ENCODE measurements at regions not wholly inside any gene's neighbourhood (a gene's known extent, or its start where the extent isn't known, plus 50 kb on each side); places are given as distances from the start of the nearest gene placed in this dataset.
A peak's percentile ranks its signal among the peaks of the same experiment; 100 is the strongest.

DNA sequence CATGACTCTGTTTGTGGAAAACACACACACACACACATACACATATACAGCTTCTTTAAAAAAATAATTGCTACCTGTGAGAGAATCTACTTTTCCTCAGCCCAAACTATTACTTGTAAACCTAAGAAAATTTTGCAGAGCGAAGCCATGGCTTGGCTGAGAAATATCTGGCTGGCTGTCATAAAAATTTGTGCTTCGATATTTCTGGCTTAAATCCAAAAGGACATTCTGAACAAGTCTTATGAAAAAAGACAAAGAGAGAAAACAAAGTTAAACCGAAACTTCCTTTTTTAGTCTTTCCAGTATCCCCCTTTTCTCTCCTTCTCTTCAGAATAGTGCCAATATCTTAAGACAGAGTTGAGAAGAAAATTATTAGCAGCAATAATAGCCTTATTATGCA lies 2048.0 kb downstream of the SUCLG1 start:
- H3K4me3 ChIP-seq (ENCODE audit: low read length), result no peak overlapping the region
- no peaks in the 10 kb centered on the region for H3K4me1 ChIP-seq (ENCODE audit: control insufficient read depth, insufficient read depth, low read length)
- no peaks in the 10 kb centered on the region for H3K27me3 ChIP-seq (ENCODE audit: control insufficient read depth, insufficient read depth, low read length)
- H3K36me3 ChIP-seq (ENCODE audit: control insufficient read depth, insufficient read depth, low read length), result no peaks in the 10 kb centered on the region
- no CpG with 5 or more reads among the region's 3 CpGs for WGBS (ENCODE audit: insufficient coverage)
- no peak overlapping the region for H3K27ac ChIP-seq (ENCODE audit: low read length)
- peak; percentile 59 for DNase-seq
- no peaks in the 10 kb centered on the region for H3K9me3 ChIP-seq (replicated peaks; ENCODE audit: control insufficient read depth, low read depth, low read length)

DNA sequence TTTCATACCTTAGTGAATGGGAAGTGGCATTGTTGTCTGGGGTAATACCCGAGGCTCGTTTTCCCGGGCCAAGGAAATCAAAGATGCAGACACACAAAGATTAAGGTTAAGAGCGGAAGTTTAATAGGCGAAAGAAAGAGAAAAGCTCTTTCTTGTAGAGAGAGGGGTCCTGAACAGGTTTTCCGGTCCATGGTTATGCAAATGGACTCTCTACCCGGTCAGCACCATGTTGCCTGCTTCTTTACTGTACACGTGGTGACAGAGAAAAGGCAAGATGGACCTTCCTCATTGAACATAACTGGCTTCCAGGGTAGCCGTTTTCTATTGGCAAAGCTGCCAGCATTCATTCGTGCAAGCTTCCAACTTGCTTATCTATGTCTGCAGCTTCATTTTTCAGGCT lies 2063.5 kb downstream of the SUCLG1 start:
- no peak overlapping the region for H3K4me3 ChIP-seq (ENCODE audit: low read length)
- no peak for DNase-seq
- no peaks in the 10 kb centered on the region for H3K4me1 ChIP-seq (ENCODE audit: control insufficient read depth, insufficient read depth, low read length)
- no peaks in the 10 kb centered on the region for H3K27me3 ChIP-seq (ENCODE audit: control insufficient read depth, insufficient read depth, low read length)
- H3K27ac ChIP-seq (ENCODE audit: low read length), result no peak overlapping the region
- WGBS (ENCODE audit: insufficient coverage), result 88% methylated on average over 8 of the region's 10 CpGs
- H3K9me3 ChIP-seq (replicated peaks; ENCODE audit: control insufficient read depth, low read depth, low read length), result peaks cover 3% of the 10 kb centered on the region
- no peaks in the 10 kb centered on the region for H3K36me3 ChIP-seq (ENCODE audit: control insufficient read depth, insufficient read depth, low read length)

DNA sequence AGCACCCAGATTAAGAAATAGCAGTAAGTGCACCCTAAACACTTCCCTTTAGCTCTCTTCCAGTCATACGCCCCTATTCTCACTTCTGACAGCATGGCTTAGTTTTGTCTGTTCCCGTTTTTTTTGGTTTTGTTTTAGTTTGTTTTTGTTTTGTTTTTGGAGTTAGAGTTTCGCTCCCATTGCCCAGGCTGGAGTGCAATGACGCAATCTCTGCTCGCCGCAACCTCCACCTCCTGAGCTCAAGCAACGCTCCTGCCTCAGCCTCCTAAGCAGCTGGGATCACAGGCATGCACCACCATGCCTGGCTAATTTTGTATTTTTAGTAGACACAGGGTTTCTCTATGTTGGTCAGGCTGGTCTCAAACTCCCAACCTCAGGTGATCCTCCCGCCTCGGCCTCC lies 2067.7 kb downstream of the SUCLG1 start:
- Histone ChIP-seq H3K27me3 (ENCODE audit: control insufficient read depth, insufficient read depth, low read length) (no peaks in the 10 kb centered on the region), H3K9me3 (replicated peaks; ENCODE audit: control insufficient read depth, low read depth, low read length) (no peaks in the 10 kb centered on the region), H3K36me3 (ENCODE audit: control insufficient read depth, insufficient read depth, low read length) (no peaks in the 10 kb centered on the region), H3K4me3 (ENCODE audit: low read length) (no peak overlapping the region), H3K4me1 (ENCODE audit: control insufficient read depth, insufficient read depth, low read length) (no peaks in the 10 kb centered on the region), H3K27ac (ENCODE audit: low read length) (no peak overlapping the region)
- DNase-seq, result no peak
- WGBS (ENCODE audit: insufficient coverage), result 77% methylated on average over 3 of the region's 9 CpGs

DNA sequence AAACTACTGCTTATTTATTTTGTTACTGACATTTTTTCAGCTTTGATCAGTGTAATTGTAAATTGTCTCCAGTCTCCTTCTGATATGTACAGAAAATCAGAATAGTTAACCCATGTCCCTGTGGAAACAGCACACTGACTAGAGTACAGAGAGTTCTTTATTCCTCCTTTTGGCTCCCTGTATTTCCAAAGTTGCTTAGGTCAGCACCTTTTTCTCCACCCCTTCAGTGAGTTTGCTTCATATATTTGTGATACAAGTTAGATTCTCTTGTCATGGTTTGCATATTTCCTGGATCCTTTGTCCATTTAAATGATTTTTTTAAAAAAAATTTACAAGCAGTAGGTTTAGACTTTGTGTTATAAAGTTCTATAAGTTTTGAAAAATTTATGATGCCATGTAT lies 2051.1 kb upstream of the LRRTM1 start:
- Histone ChIP-seq H3K4me1 (ENCODE audit: control insufficient read depth, insufficient read depth, low read length) (no peaks in the 10 kb centered on the region), H3K9me3 (replicated peaks; ENCODE audit: control insufficient read depth, low read depth, low read length) (no peaks in the 10 kb centered on the region), H3K27ac (ENCODE audit: low read length) (no peak overlapping the region), H3K4me3 (ENCODE audit: low read length) (no peak overlapping the region), H3K36me3 (ENCODE audit: control insufficient read depth, insufficient read depth, low read length) (no peaks in the 10 kb centered on the region), H3K27me3 (ENCODE audit: control insufficient read depth, insufficient read depth, low read length) (no peaks in the 10 kb centered on the region)
- DNase-seq, result no peak

DNA sequence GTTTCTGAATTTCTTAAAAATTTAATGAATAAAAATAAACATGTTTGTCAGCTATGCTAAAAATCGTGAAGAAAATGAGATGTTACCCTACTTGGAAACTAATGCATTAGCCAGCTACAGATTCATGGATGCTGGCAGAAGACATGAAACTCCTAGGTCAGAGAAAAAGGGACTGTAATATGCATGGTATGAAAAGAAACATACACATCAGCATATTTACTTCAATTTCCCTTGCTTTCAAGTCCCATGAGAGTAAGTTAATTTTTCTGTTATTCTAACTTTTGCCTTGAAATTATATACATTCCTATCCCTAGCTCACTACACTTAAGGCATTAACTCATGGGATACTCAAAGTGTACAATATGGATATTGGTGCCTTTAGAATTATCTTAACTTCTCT lies 2041.4 kb upstream of the LRRTM1 start:
- no CpG with 5 or more reads among the region's 1 CpG for WGBS (ENCODE audit: insufficient coverage)
- Histone ChIP-seq H3K9me3 (replicated peaks; ENCODE audit: control insufficient read depth, low read depth, low read length) (no peaks in the 10 kb centered on the region), H3K4me1 (ENCODE audit: control insufficient read depth, insufficient read depth, low read length) (no peaks in the 10 kb centered on the region), H3K36me3 (ENCODE audit: control insufficient read depth, insufficient read depth, low read length) (no peaks in the 10 kb centered on the region), H3K4me3 (ENCODE audit: low read length) (no peak overlapping the region), H3K27ac (ENCODE audit: low read length) (no peak overlapping the region), H3K27me3 (ENCODE audit: control insufficient read depth, insufficient read depth, low read length) (no peaks in the 10 kb centered on the region)
- no peak for DNase-seq

DNA sequence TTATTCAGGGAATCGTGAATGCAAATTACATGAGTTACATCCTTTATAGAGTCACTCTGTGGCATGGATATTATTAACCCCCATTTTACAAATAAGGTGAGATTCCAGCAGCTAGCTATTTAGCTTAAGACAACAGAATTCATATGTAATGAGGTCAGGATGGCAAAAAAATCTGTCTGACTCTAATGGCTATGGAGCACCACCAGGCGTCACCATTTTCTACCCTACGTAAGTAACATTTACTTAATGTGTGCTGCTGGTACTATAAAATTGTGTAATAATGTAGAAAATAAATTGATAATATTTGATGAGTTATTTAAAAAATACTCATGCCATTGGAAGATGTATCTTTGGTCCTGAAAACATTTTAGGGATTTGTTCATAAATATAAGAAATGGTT lies 2040.1 kb upstream of the LRRTM1 start:
- no CpG with 5 or more reads among the region's 3 CpGs for WGBS (ENCODE audit: insufficient coverage)
- Histone ChIP-seq H3K27ac (ENCODE audit: low read length) (no peak overlapping the region), H3K4me1 (ENCODE audit: control insufficient read depth, insufficient read depth, low read length) (no peaks in the 10 kb centered on the region), H3K36me3 (ENCODE audit: control insufficient read depth, insufficient read depth, low read length) (no peaks in the 10 kb centered on the region), H3K9me3 (replicated peaks; ENCODE audit: control insufficient read depth, low read depth, low read length) (no peaks in the 10 kb centered on the region), H3K27me3 (ENCODE audit: control insufficient read depth, insufficient read depth, low read length) (no peaks in the 10 kb centered on the region), H3K4me3 (ENCODE audit: low read length) (no peak overlapping the region)
- DNase-seq, result no peak

DNA sequence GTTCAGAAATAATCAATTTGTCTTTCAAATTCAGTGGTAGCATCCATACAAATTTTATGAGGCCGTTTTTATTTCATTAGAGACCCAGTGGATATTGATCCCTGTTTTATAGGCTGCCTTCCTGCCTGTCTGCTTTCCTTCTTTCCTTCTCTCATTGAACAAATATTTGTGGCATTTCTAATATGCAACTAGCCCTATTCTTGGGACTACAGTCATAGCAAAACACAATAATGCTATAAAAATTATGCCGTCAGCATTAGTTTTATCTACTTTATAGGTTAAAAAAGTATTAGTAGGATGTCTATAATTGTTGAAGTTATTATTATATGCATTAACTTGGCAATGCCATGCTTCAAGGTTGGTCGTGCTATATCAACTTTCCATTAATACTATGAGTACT lies 2037.8 kb upstream of the LRRTM1 start:
- WGBS (ENCODE audit: insufficient coverage), result no CpG with 5 or more reads among the region's 3 CpGs
- Histone ChIP-seq H3K4me3 (ENCODE audit: low read length) (no peak overlapping the region), H3K9me3 (replicated peaks; ENCODE audit: control insufficient read depth, low read depth, low read length) (no peaks in the 10 kb centered on the region), H3K27me3 (ENCODE audit: control insufficient read depth, insufficient read depth, low read length) (no peaks in the 10 kb centered on the region), H3K27ac (ENCODE audit: low read length) (no peak overlapping the region), H3K4me1 (ENCODE audit: control insufficient read depth, insufficient read depth, low read length) (no peaks in the 10 kb centered on the region), H3K36me3 (ENCODE audit: control insufficient read depth, insufficient read depth, low read length) (no peaks in the 10 kb centered on the region)
- no peak for DNase-seq

DNA sequence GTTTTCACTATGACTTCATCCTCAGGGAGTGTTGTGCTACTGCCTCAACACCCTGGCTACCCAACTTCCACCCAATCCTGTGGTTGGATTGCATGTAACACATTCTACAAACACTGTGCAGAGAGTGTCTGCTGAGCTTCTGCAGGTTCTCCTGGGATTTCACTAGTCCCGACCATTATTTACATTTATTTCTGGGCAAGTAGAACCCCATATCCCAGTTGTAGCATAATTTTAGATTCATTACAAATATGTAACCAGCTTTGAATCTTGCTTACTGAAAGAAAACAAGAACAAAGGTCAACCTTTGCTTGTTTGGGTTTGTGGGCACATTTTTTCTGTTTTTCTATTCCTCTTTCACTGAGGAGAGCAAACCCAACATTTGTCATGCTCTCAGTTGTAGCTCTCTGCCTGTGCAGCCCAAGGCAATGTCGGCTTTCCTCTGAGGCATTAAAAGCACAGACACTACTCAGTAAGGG lies 2036.1 kb upstream of the LRRTM1 start:
- 71% methylated on average over 1 of the region's 2 CpGs for WGBS (ENCODE audit: insufficient coverage)
- no peaks in the 10 kb centered on the region for H3K4me1 ChIP-seq (ENCODE audit: control insufficient read depth, insufficient read depth, low read length)
- H3K4me3 ChIP-seq (ENCODE audit: low read length), result no peak overlapping the region
- H3K9me3 ChIP-seq (replicated peaks; ENCODE audit: control insufficient read depth, low read depth, low read length), result no peaks in the 10 kb centered on the region
- no peak overlapping the region for H3K27ac ChIP-seq (ENCODE audit: low read length)
- DNase-seq, result no peak
- no peaks in the 10 kb centered on the region for H3K36me3 ChIP-seq (ENCODE audit: control insufficient read depth, insufficient read depth, low read length)
- H3K27me3 ChIP-seq (ENCODE audit: control insufficient read depth, insufficient read depth, low read length), result no peaks in the 10 kb centered on the region

DNA sequence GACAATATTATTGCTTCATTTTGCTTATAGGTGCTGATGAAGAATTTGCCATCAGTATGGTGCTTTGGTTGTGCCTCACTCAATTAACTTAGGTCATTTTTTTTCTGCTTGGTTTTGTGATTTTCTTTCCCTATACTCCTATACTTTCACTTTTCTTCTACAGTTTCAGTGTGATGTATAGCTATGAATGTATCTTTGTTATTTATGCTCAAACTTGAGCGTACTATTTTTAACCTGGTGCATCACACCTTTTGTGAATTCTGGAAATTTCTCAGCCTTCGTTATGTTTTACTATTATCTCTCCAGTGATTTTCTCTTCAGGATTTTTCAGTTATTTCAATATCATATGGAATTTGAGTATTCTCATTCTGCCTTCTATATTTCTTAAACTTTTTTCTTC lies 2035.3 kb upstream of the LRRTM1 start:
- Histone ChIP-seq H3K36me3 (ENCODE audit: control insufficient read depth, insufficient read depth, low read length) (no peaks in the 10 kb centered on the region), H3K27me3 (ENCODE audit: control insufficient read depth, insufficient read depth, low read length) (no peaks in the 10 kb centered on the region), H3K4me3 (ENCODE audit: low read length) (no peak overlapping the region), H3K9me3 (replicated peaks; ENCODE audit: control insufficient read depth, low read depth, low read length) (no peaks in the 10 kb centered on the region), H3K4me1 (ENCODE audit: control insufficient read depth, insufficient read depth, low read length) (no peaks in the 10 kb centered on the region), H3K27ac (ENCODE audit: low read length) (no peak overlapping the region)
- DNase-seq, result no peak
- no CpG with 5 or more reads among the region's 2 CpGs for WGBS (ENCODE audit: insufficient coverage)

DNA sequence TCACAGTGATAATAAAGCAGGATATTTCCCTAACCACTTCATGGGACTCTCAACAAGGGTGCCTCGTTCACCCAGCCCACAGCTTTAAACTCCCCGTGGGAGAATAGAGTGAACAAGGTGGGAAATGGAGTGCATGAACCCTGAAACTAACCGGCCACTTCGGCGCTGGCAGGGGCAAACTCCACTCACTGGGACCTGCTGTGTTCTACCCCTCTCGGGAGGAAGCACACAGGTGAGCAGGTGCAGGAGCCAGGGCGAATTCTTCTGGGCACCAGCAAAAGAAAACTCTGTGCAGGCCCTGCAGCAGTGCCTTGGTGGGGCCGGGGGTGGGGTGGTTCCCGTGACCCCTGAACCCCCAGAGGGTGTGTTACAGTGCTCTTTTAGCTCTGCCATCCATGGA lies 2029.1 kb upstream of the LRRTM1 start:
- DNase-seq, result no peak
- Histone ChIP-seq H3K36me3 (ENCODE audit: control insufficient read depth, insufficient read depth, low read length) (no peaks in the 10 kb centered on the region), H3K4me3 (ENCODE audit: low read length) (no peak overlapping the region), H3K9me3 (replicated peaks; ENCODE audit: control insufficient read depth, low read depth, low read length) (no peaks in the 10 kb centered on the region), H3K4me1 (ENCODE audit: control insufficient read depth, insufficient read depth, low read length) (no peaks in the 10 kb centered on the region), H3K27ac (ENCODE audit: low read length) (no peak overlapping the region), H3K27me3 (ENCODE audit: control insufficient read depth, insufficient read depth, low read length) (no peaks in the 10 kb centered on the region)
- WGBS (ENCODE audit: insufficient coverage), result 90% methylated on average over 8 of the region's 9 CpGs

DNA sequence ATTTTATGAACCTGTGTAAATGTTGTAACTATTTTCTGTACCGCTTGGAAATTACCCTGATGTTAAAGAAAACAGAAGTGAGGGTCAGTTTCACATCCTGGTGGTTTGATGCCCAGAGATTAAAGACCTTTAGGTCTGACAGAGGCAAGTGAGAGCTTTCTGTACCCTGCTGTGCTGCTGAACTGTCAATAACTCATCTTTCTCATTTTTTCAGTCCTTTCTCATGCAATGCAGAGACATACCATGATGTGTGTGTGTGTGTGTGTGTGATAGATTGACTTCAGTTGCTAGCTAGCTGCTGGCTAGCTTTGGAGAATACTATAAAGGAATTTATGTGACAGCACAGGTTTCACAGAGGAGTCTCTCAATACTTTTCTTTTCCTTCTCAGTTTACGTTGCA lies 2025.6 kb upstream of the LRRTM1 start:
- Histone ChIP-seq H3K36me3 (ENCODE audit: control insufficient read depth, insufficient read depth, low read length) (no peaks in the 10 kb centered on the region), H3K9me3 (replicated peaks; ENCODE audit: control insufficient read depth, low read depth, low read length) (no peaks in the 10 kb centered on the region), H3K4me1 (ENCODE audit: control insufficient read depth, insufficient read depth, low read length) (no peaks in the 10 kb centered on the region), H3K4me3 (ENCODE audit: low read length) (no peak overlapping the region), H3K27me3 (ENCODE audit: control insufficient read depth, insufficient read depth, low read length) (no peaks in the 10 kb centered on the region), H3K27ac (ENCODE audit: low read length) (no peak overlapping the region)
- 80% methylated on average over 1 of the region's 2 CpGs for WGBS (ENCODE audit: insufficient coverage)
- DNase-seq, result no peak
